ENCODE measurements at regions not wholly inside any gene's neighbourhood (a gene's known extent, or its start where the extent isn't known, plus 50 kb on each side); places are given as distances from the start of the nearest gene placed in this dataset.

DNA sequence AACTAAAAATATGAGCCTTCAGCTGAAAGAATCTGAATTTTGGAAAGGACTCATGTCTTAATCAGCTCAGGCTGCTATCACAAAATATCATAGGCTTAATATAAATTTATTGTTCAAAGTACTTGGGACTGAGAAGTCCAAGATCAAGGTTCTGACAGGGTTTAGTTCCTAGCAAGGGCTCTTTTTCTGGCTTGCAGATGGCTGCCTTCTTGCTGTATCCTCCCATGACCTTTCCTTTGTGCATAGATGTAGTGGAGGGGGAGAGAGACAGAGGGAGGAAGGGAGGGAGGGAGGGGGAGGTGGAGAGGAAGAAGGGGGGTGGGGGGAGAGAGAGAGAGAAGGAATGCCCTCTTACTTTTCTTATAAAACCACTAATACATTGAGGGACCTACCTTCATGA, 306.8 kb upstream of the DDI1 start:
- no peak for ATAC-seq
- Histone ChIP-seq H3K4me3 (no peak overlapping the region), H3K4me1 (peaks cover 0 to 17% (median 0%) of the 10 kb centered on the region in 9 donors), H3K27ac (peak overlapping the region in 1 of 10 donors; percentile 17), H3K36me3 (no peaks in the 10 kb centered on the region), H3K9me3 (peaks cover 0 to 21% (median 0%) of the 10 kb centered on the region in 11 donors), H3K27me3 (no peaks in the 10 kb centered on the region)
- TF ChIP-seq, protein P1, sequence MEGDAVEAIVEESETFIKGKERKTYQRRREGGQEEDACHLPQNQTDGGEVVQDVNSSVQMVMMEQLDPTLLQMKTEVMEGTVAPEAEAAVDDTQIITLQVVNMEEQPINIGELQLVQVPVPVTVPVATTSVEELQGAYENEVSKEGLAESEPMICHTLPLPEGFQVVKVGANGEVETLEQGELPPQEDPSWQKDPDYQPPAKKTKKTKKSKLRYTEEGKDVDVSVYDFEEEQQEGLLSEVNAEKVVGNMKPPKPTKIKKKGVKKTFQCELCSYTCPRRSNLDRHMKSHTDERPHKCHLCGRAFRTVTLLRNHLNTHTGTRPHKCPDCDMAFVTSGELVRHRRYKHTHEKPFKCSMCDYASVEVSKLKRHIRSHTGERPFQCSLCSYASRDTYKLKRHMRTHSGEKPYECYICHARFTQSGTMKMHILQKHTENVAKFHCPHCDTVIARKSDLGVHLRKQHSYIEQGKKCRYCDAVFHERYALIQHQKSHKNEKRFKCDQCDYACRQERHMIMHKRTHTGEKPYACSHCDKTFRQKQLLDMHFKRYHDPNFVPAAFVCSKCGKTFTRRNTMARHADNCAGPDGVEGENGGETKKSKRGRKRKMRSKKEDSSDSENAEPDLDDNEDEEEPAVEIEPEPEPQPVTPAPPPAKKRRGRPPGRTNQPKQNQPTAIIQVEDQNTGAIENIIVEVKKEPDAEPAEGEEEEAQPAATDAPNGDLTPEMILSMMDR (IDR thresholded peaks at IDR 0.05) = no peak
- intact Hi-C loops (cut with DNase I) = no loop called here
- DNase-seq = no peak

GRCh38 chr11:103730131-103730940, 306.1 kb upstream of the DDI1 start:
- TF ChIP-seq, protein P1 (IDR thresholded peaks at IDR 0.05) = no peak
- DNase-seq (no peak), ATAC-seq (no peak)
- H3K36me3 ChIP-seq = no peaks in the 10 kb centered on the region
- peaks cover 0 to 17% (median 0%) of the 10 kb centered on the region in 11 donors for H3K9me3 ChIP-seq
- WGBS, 2 donors = 45 to 54% methylated on average over 2 of the region's 2 CpGs
- intact Hi-C loops (cut with DNase I) = no loop called here
- H3K27me3 ChIP-seq = no peaks in the 10 kb centered on the region
- H3K4me1 ChIP-seq = peaks cover 0 to 21% (median 4%) of the 10 kb centered on the region in 9 donors
- H3K27ac ChIP-seq = no peak overlapping the region
- no peak overlapping the region for H3K4me3 ChIP-seq

DNA sequence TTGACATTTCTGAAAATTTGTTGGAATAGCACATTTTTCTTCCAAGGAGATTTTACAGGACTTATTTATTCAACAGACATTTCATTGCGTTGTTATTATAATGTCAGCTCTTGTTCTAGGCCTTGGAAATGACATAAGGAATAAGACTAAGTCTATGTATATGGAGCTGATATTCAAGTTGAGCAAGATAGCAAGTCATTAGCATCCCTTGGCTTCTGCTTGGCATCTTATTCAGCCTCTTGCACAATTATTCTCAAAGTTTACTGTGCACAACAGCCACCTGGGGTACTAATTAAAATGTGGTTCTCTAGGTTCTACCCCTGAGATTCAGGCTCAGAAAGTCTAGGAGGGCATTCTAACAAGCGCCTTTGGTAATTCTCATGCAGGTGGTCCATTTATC, 304.8 kb upstream of the DDI1 start:
- peaks cover 0 to 34% (median 11%) of the 10 kb centered on the region in 9 donors for H3K4me1 ChIP-seq
- peaks cover 0 to 6% (median 0%) of the 10 kb centered on the region in 11 donors for H3K9me3 ChIP-seq
- WGBS, 2 donors = 50% methylated on average over 2 of the region's 2 CpGs
- H3K27me3 ChIP-seq = no peaks in the 10 kb centered on the region
- H3K4me3 ChIP-seq = no peak overlapping the region
- no peaks in the 10 kb centered on the region for H3K36me3 ChIP-seq
- intact Hi-C loops (cut with DNase I) = no loop called here
- no peak overlapping the region for H3K27ac ChIP-seq
- ATAC-seq (no peak), DNase-seq (no peak)
- TF ChIP-seq, protein P1 (IDR thresholded peaks at IDR 0.05) = no peak

DNA sequence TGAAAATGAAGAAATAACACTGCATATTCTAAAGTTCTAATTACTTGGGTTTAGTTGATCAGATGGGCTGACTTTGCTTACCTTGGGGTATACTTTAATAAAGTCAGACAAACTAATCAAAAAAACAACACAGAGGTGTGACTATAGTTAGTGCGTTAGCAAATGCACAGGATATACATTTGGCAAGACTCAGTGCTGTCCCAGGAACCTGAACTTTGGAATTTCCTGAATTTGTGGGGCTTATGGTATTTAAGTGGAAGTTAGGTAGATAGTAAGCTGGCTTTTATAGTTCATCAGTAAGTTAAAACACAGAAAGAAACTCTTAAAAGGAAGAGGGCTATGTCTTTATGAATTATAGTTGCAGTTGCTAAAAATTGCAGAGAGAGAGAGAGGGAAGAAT, 302.6 kb upstream of the DDI1 start:
- WGBS, 2 donors = 63 to 73% methylated on average over 1 of the region's 1 CpG
- ATAC-seq (no peak), DNase-seq (no peak)
- H3K36me3 ChIP-seq = no peaks in the 10 kb centered on the region
- intact Hi-C loops (cut with DNase I) = no loop called here
- TF ChIP-seq, protein P1 (IDR thresholded peaks at IDR 0.05) = no peak
- no peak overlapping the region for H3K4me3 ChIP-seq
- no peaks in the 10 kb centered on the region for H3K9me3 ChIP-seq
- no peak overlapping the region for H3K27ac ChIP-seq
- H3K4me1 ChIP-seq = peaks cover 0 to 57% (median 32%) of the 10 kb centered on the region in 9 donors
- no peaks in the 10 kb centered on the region for H3K27me3 ChIP-seq
